HL-60 (cell line): ENCODE measurements at regions not wholly inside any gene's neighbourhood (a gene's known extent, or its start where the extent isn't known, plus 50 kb on each side); places are given as distances from the start of the nearest gene placed in this dataset.
"Not testable (repeated sequence)": the region's sequence is repeated elsewhere in the genome, so short reads cannot be mapped to it uniquely, and the experiment has no call there.

Experiments
- DNase-seq, 2 experiments: peaks; one replicate each; pipeline ENCODE4 v3.0.0-alpha.2; 2010 to 2020; ENCODE audit warnings: low read depth in 1 of 2, low spot score in 1 of 2
- H3K27ac ChIP-seq: fragments of 250-450 bp; sonication (Bioruptor Pico); replicated peaks from 2 replicates; pipeline ENCODE4 v1.5.1; 2020; ENCODE audit warnings: mild to moderate bottlenecking, moderate library complexity
- H3K27me3 ChIP-seq: fragments of 250-450 bp; sonication (Bioruptor Pico); 2 replicates; pipeline ENCODE4 v1.5.1; 2021; ENCODE audit warnings: mild to moderate bottlenecking, moderate library complexity; ENCODE audit not compliant: insufficient read depth, poor library complexity, severe bottlenecking
- H3K4me3 ChIP-seq: replicated peaks from 2 replicates; pipeline ENCODE4 v1.5.1; 2011; ENCODE audit warnings: mild to moderate bottlenecking, control low read depth, low read length; ENCODE audit not compliant: insufficient read depth
- CTCF ChIP-seq: IDR thresholded peaks from one replicate; pipeline ENCODE4 v1.5.1; 2011; ENCODE audit warnings: low read length, control low read depth, inconsistent platforms; ENCODE audit not compliant: insufficient read depth
- GABPA ChIP-seq: IDR thresholded peaks from 2 replicates; pipeline ENCODE4 v1.6.1; 2012; ENCODE audit warnings: low read depth
- POLR2AphosphoS5 ChIP-seq: IDR thresholded peaks from 2 replicates; pipeline ENCODE4 v1.6.1; 2012; ENCODE audit warnings: low read depth
- REST ChIP-seq: IDR thresholded peaks from 2 replicates; pipeline ENCODE4 v1.6.1; 2012; ENCODE audit warnings: low read depth; ENCODE audit not compliant: insufficient replicate concordance
- SPI1 ChIP-seq: IDR thresholded peaks from 2 replicates; pipeline ENCODE4 v1.6.1; 2012; ENCODE audit warnings: low read depth, mild to moderate bottlenecking, borderline replicate concordance

GRCh38 chr13:97768134-97768533 is 185.3 kb upstream of the IPO5 start:
- no peak for DNase-seq
- Histone ChIP-seq H3K27me3 (no peaks in the 10 kb centered on the region), H3K4me3 (no peak overlapping the region), H3K27ac (no peak overlapping the region)
- TF ChIP-seq CTCF: no peak
- TF ChIP-seq REST: no peak
- no peak for TF ChIP-seq GABPA
- TF ChIP-seq POLR2AphosphoS5: no peak
- TF ChIP-seq SPI1: no peak

- not testable (repeated sequence) for H3K4me3 ChIP-seq, DNase-seq, H3K27me3 ChIP-seq, H3K27ac ChIP-seq
Measured at GRCh38 chr13:97770231-97770630, 183.2 kb upstream of the IPO5 start.

- not testable (repeated sequence) for H3K4me3 ChIP-seq, H3K27me3 ChIP-seq, DNase-seq, H3K27ac ChIP-seq
Measured at GRCh38 chr13:97772466-97772865, 181.0 kb upstream of the IPO5 start.

GRCh38 chr13:97774391-97775100 is 178.9 kb upstream of the IPO5 start:
- not testable (repeated sequence) for H3K4me3 ChIP-seq, DNase-seq, H3K27ac ChIP-seq, H3K27me3 ChIP-seq

- Histone ChIP-seq H3K4me3 (no peak overlapping the region), H3K27me3 (no peaks in the 10 kb centered on the region), H3K27ac (no peak overlapping the region)
- TF ChIP-seq CTCF (no peak), GABPA (no peak), SPI1 (no peak)
- DNase-seq: no peak
Measured at GRCh38 chr13:97780486-97780885, 173.0 kb upstream of the IPO5 start.

- TF ChIP-seq GABPA (no peak), POLR2AphosphoS5 (no peak), REST (no peak), SPI1 (no peak), CTCF (no peak)
- H3K4me3 ChIP-seq: no peak overlapping the region
- H3K27me3 ChIP-seq: no peaks in the 10 kb centered on the region
- no peak overlapping the region for H3K27ac ChIP-seq
- DNase-seq: no peak
Measured at GRCh38 chr13:97781891-97782305, 171.6 kb upstream of the IPO5 start.
